OCI-M2 (cell line): ENCODE measurements at regions not wholly inside any gene's neighbourhood (a gene's known extent, or its start where the extent isn't known, plus 50 kb on each side); places are given as distances from the start of the nearest gene placed in this dataset.

Experiments used
- DNase-seq: peaks from one replicate; lab custom pipeline; 2025; ENCODE audit not compliant: unreplicated experiment; lab: John Stamatoyannopoulos, UW

- DNase-seq = no peak
Measured at GRCh38 chr11:128407962-128408361, 179.4 kb downstream of the ETS1 start.

- DNase-seq = no peak
Measured at GRCh38 chr11:128405714-128406662, 181.4 kb downstream of the ETS1 start.

GRCh38 chr11:128405112-128405511, 182.2 kb downstream of the ETS1 start:
- DNase-seq = no peak

- no peak for DNase-seq
Measured at GRCh38 chr11:128404437-128404836, 182.9 kb downstream of the ETS1 start.

GRCh38 chr11:128400382-128401203, 186.8 kb downstream of the ETS1 start:
- DNase-seq = no peak

- no peak for DNase-seq
Measured at GRCh38 chr11:128399251-128400121, 187.9 kb downstream of the ETS1 start.

- DNase-seq = no peak
Measured at GRCh38 chr11:128398517-128399250, 188.7 kb downstream of the ETS1 start.

- no peak for DNase-seq
Measured at GRCh38 chr11:128397362-128397761, 190.0 kb downstream of the ETS1 start.

GRCh38 chr11:128394431-128395089, 192.8 kb downstream of the ETS1 start:
- DNase-seq = no peak

GRCh38 chr11:128392259-128392658, 195.1 kb downstream of the ETS1 start:
- no peak for DNase-seq

- DNase-seq = no peak
Measured at GRCh38 chr11:128391811-128392210, 195.5 kb downstream of the ETS1 start.

- no peak for DNase-seq
Measured at GRCh38 chr11:128390246-128390645, 197.1 kb downstream of the ETS1 start.

GRCh38 chr11:128389461-128389976, 197.8 kb downstream of the ETS1 start:
- no peak for DNase-seq

GRCh38 chr11:128388206-128388815, 199.0 kb downstream of the ETS1 start:
- DNase-seq = no peak

GRCh38 chr11:128379587-128380580, 207.5 kb downstream of the ETS1 start:
- DNase-seq = no peak

GRCh38 chr11:128375961-128376360, 211.4 kb downstream of the ETS1 start:
- no peak for DNase-seq

GRCh38 chr11:128374026-128374425, 213.3 kb downstream of the ETS1 start:
- DNase-seq = no peak

- no peak for DNase-seq
Measured at GRCh38 chr11:128372977-128373376, 214.4 kb downstream of the ETS1 start.
